Activated T-helper 2 cell treated with anti-CD3 and anti-CD28 coated beads, Interferon-gamma antibody, Interleukin-2, Interleukin-4, amounts not matched to agents 10 μg/mL and 5 μg/mL and 100 μg/mL, durations not matched to agents 14 hours and 24 hours and 36 hours (primary cell): ENCODE measurements at regions not wholly inside any gene's neighbourhood (a gene's known extent, or its start where the extent isn't known, plus 50 kb on each side); places are given as distances from the start of the nearest gene placed in this dataset.
"Not testable (repeated sequence)": the region's sequence is repeated elsewhere in the genome, so short reads cannot be mapped to it uniquely, and the experiment has no call there.

Experiments used
- DNase-seq: peaks from one replicate; pipeline ENCODE4 v3.0.0; 2021; ENCODE audit warnings: low spot score
- H3K27ac Mint-ChIP-seq: one replicate; pipeline ENCODE4 v1.8.0; 2021; ENCODE audit warnings: mixed read lengths
- H3K27me3 Mint-ChIP-seq: one replicate; pipeline ENCODE4 v1.8.0; 2021; ENCODE audit warnings: low read depth, mixed read lengths
- H3K36me3 Mint-ChIP-seq: one replicate; pipeline ENCODE4 v1.8.0; 2021; ENCODE audit warnings: low read depth, mixed read lengths
- H3K4me1 Mint-ChIP-seq: one replicate; pipeline ENCODE4 v1.8.0; 2021; ENCODE audit warnings: low read depth, mixed read lengths
- H3K4me3 Mint-ChIP-seq: one replicate; pipeline ENCODE4 v1.8.0; 2021; ENCODE audit warnings: low read depth, mild to moderate bottlenecking, moderate library complexity, mixed read lengths
- H3K9me3 Mint-ChIP-seq: one replicate; pipeline ENCODE4 v1.8.0; 2021; ENCODE audit warnings: mixed read lengths
- intact Hi-C: fragments of 100-400 bp; cut with micrococcal nuclease; formaldehyde crosslinking; loops from one replicate; pipeline ENCODE4 v1.15.1; 2023

DNA sequence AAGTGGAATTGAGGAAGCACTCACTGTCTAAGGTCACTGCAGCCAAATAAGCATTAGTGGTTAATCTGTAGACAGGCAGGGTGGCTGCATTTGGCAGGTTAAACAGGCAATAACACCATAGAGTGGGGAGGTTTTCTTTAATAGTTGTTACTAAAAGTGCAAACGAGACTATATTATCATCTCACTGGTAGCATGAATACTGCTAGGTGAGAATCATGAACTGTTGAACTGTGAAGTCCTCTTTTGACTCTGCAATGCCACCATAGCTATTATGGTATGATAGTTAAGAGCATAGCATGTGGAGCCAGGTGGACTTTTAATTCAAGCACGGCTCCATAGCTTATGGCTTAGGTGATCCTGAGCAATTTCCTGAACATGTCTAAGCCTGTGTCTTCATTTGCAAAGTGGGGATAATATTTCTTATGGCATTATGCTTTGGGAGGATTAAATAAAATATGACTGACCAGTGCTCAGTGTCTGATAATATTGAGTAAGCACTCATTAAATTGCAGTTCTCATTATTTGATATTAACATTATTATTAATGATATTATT lies 235.6 kb upstream of the HHIP start:
- no peaks in the 10 kb centered on the region for H3K9me3 Mint-ChIP-seq
- H3K4me1 Mint-ChIP-seq: no peaks in the 10 kb centered on the region
- no peak for DNase-seq
- no peaks in the 10 kb centered on the region for H3K27me3 Mint-ChIP-seq
- H3K36me3 Mint-ChIP-seq: no peaks in the 10 kb centered on the region
- intact Hi-C loops: no loop called here
- H3K27ac Mint-ChIP-seq: no peak overlapping the region
- no peak overlapping the region for H3K4me3 Mint-ChIP-seq

DNA sequence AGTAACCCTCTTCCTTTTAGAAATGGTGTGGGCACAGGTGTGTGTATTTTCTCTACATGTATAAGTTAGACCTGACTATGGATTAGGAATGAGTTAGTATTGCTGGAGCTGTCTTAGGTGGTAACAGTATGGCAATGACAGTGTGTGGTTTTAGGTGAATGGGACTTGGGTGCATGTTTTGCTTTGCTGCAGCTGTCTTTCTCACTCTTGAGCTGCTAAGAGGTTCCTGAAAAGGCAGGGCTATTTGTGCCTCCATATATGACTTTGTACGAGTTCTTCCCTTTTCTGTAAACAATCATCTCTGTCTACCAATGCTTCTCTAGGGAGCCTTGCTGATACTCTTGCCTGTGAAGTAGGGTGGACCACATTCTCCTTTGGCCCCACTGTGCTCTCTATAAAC lies 234.8 kb upstream of the HHIP start:
- H3K36me3 Mint-ChIP-seq: no peaks in the 10 kb centered on the region
- DNase-seq: no peak
- no peaks in the 10 kb centered on the region for H3K9me3 Mint-ChIP-seq
- H3K27me3 Mint-ChIP-seq: no peaks in the 10 kb centered on the region
- intact Hi-C loops: no loop called here
- H3K4me3 Mint-ChIP-seq: no peak overlapping the region
- no peaks in the 10 kb centered on the region for H3K4me1 Mint-ChIP-seq
- no peak overlapping the region for H3K27ac Mint-ChIP-seq

DNA sequence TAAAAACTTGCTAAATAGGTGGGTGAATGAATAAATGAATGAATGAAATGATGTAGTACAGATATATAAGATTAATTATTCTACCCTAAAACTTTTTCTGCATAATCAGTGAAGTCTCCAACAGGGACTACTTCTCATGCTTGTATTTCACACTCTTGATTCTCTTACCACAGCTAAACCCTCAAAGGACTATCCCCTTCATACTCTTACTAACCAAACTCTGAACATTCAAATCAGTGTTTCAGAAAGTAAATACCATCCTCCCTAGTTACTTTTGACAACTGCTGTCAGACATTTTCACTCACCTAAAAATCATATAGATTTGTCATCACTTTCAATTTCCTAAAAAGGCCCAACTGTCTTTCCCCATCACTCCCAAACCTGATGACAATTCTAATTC lies 234.3 kb upstream of the HHIP start:
- H3K4me3 Mint-ChIP-seq: no peak overlapping the region
- H3K36me3 Mint-ChIP-seq: no peaks in the 10 kb centered on the region
- no peak overlapping the region for H3K27ac Mint-ChIP-seq
- H3K4me1 Mint-ChIP-seq: no peaks in the 10 kb centered on the region
- H3K9me3 Mint-ChIP-seq: no peaks in the 10 kb centered on the region
- H3K27me3 Mint-ChIP-seq: no peaks in the 10 kb centered on the region
- intact Hi-C loops: no loop called here
- no peak for DNase-seq

DNA sequence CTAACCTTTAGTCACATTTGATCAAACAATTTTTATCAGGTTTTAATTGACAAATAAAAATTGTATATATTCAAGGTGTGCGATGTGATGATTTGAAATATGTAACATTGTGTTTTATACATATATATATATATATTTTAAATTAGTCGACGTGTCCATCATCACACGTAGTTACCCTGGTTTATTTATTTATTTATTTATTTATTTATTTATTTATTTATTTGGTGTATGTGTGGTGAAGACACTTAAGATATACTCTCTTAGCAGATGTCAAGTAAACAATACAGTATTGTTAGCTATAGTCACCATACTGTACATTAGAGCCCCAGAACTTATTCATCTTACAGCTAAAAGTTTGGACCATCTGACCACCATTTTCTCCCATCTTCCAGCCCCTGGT lies 224.9 kb upstream of the HHIP start:
- Mint-ChIP-seq H3K36me3 (no peaks in the 10 kb centered on the region), H3K4me3 (no peak overlapping the region), H3K27ac (no peak overlapping the region), H3K27me3 (no peaks in the 10 kb centered on the region), H3K4me1 (no peaks in the 10 kb centered on the region), H3K9me3 (no peaks in the 10 kb centered on the region)
- intact Hi-C loops: no loop called here
- DNase-seq: no peak

GRCh38 chr4:144421839-144422565 lies 224.0 kb upstream of the HHIP start:
- intact Hi-C loops: no loop called here
- DNase-seq: no peak
- Mint-ChIP-seq H3K36me3 (no peaks in the 10 kb centered on the region), H3K9me3 (no peaks in the 10 kb centered on the region), H3K27me3 (no peaks in the 10 kb centered on the region), H3K27ac (no peak overlapping the region), H3K4me3 (no peak overlapping the region), H3K4me1 (no peaks in the 10 kb centered on the region)

DNA sequence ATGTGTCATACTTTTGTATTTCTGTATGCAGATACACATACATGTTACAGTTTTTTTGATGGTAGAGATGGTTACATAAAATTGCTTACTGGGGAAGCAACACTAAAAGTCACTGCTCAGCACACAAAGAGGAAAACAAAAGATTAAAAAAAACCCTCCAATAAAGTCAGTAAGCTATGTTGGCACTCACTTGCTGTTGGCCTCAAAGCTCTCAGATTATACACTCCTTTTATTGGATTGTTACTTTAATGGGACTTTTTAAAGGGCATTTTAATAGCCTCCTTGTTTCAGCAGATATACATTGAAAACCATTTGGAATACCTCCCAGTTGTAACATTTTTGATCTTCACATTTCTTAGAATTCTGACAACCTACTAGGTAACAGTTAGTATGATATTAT lies 222.0 kb upstream of the HHIP start:
- H3K27me3 Mint-ChIP-seq: no peaks in the 10 kb centered on the region
- no peak overlapping the region for H3K27ac Mint-ChIP-seq
- no peak for DNase-seq
- H3K4me1 Mint-ChIP-seq: no peaks in the 10 kb centered on the region
- H3K9me3 Mint-ChIP-seq: no peaks in the 10 kb centered on the region
- H3K4me3 Mint-ChIP-seq: no peak overlapping the region
- no peaks in the 10 kb centered on the region for H3K36me3 Mint-ChIP-seq
- intact Hi-C loops: no loop called here

DNA sequence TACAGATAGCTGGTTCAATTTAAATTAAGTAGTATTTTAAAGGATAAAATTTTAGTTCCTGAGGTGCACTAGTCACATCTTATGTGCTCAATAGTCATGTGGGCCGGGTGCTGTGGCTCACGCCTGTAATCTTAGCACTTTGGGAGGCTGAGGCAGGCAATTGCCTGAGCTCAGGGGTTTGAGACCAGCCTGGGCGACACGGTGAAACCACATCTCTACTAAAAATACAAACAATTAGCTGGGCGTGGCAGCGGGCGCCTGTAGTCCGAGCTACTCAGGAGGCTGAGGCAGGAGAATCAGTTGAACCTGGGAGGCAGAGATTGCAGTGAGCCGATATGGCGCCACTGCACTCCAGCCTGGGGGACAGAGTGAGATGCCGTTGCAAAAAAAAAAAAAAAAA lies 219.9 kb upstream of the HHIP start:
- H3K4me1 Mint-ChIP-seq, DNase-seq, H3K4me3 Mint-ChIP-seq, H3K9me3 Mint-ChIP-seq, H3K36me3 Mint-ChIP-seq, H3K27me3 Mint-ChIP-seq, H3K27ac Mint-ChIP-seq, intact Hi-C loops: not testable (repeated sequence)

GRCh38 chr4:144442713-144443112 lies 203.2 kb upstream of the HHIP start:
- Mint-ChIP-seq H3K4me3 (no peak overlapping the region), H3K27ac (no peak overlapping the region), H3K27me3 (no peaks in the 10 kb centered on the region), H3K36me3 (no peaks in the 10 kb centered on the region), H3K9me3 (no peaks in the 10 kb centered on the region), H3K4me1 (no peaks in the 10 kb centered on the region)
- no peak for DNase-seq
- intact Hi-C loops: no loop called here

- Mint-ChIP-seq H3K9me3 (no peaks in the 10 kb centered on the region), H3K36me3 (no peaks in the 10 kb centered on the region), H3K27ac (no peak overlapping the region), H3K4me3 (no peak overlapping the region), H3K4me1 (no peaks in the 10 kb centered on the region), H3K27me3 (no peaks in the 10 kb centered on the region)
- intact Hi-C loops: no loop called here
- DNase-seq: no peak
Measured at GRCh38 chr4:144449611-144450010, 196.3 kb upstream of the HHIP start.

DNA sequence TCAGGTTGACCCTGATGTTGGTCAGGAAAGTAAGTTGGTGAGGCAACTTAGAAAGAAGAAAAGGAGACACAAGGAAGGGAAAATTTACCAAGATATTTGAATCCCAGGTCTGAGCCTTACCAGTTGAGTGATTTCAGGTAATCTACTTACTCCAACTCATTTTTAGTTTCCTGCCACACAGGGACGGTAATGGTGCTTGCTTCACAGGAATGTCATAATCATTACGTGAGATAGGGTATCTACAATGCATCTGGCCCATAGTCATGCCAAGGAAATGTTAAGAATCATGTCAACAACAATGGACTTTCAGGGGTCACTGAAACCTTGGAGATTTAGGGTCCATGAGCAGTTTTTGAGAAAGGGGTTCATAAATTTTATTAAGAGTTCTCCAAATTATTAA lies 195.4 kb upstream of the HHIP start:
- H3K9me3 Mint-ChIP-seq: no peaks in the 10 kb centered on the region
- no peaks in the 10 kb centered on the region for H3K36me3 Mint-ChIP-seq
- H3K4me3 Mint-ChIP-seq: no peak overlapping the region
- H3K27me3 Mint-ChIP-seq: no peaks in the 10 kb centered on the region
- DNase-seq: no peak
- intact Hi-C loops: no loop called here
- H3K27ac Mint-ChIP-seq: no peak overlapping the region
- no peaks in the 10 kb centered on the region for H3K4me1 Mint-ChIP-seq

DNA sequence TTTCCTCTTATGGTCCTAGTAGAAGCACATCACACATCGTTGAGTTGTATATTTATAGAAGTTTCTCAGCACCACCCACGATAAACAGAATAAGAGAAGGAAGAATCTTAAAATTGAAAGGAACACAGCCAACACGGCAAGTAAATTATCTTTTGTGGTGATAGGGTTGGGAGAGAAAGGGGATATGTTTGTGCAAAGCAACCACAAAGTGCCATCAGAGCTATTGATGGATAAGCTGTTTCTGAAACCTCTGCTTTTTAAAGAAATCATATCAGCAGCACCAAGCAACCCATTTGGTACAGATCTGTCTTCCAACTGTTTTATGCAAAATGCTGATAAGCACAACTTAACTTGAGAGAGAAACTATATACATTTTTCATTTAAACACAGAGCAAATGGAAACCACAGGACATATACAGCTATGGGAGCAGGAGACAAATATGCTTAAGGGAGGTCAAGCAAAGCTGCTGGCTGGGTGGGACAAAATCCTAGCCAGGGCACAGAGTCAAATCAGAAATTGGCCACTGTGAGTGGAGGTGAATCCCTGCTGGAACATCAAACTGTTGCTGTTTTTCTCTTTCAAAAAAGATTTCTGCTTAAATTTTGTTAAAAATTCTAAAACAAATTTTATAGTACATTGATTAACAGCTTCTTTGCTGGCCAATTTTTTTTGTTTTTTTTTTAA lies 194.0 kb upstream of the HHIP start:
- DNase-seq: no peak
- Mint-ChIP-seq H3K4me3 (no peak overlapping the region), H3K9me3 (no peaks in the 10 kb centered on the region), H3K27ac (no peak overlapping the region), H3K27me3 (no peaks in the 10 kb centered on the region), H3K4me1 (no peaks in the 10 kb centered on the region), H3K36me3 (no peaks in the 10 kb centered on the region)
- intact Hi-C loops: no loop called here

DNA sequence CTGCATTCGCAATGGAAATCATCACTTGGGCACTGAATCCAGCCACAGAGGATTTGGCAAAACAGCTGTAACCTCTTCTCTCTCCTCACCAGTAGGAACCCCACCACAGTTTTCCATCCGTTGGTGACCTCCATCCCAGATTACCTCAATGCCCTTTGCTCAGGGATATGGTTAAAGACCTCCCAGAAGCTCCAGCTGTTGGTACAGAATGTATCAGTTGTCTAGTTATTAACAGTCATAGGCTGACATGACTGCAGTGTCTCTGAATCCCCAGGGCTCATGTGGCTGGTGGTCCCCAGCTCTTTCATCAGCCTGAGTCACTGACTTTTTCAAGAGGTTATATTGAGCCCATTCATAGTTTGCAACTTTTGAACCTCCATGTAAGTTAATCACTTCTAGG lies 189.8 kb upstream of the HHIP start:
- intact Hi-C loops: no loop called here
- Mint-ChIP-seq H3K27ac (no peak overlapping the region), H3K9me3 (no peaks in the 10 kb centered on the region), H3K27me3 (no peaks in the 10 kb centered on the region), H3K4me3 (no peak overlapping the region), H3K4me1 (no peaks in the 10 kb centered on the region), H3K36me3 (no peaks in the 10 kb centered on the region)
- no peak for DNase-seq

GRCh38 chr4:144461906-144462305 lies 184.1 kb upstream of the HHIP start:
- intact Hi-C loops: no loop called here
- Mint-ChIP-seq H3K27ac (no peak overlapping the region), H3K36me3 (no peaks in the 10 kb centered on the region), H3K4me3 (no peak overlapping the region), H3K9me3 (no peaks in the 10 kb centered on the region), H3K27me3 (no peaks in the 10 kb centered on the region), H3K4me1 (no peaks in the 10 kb centered on the region)
- DNase-seq: no peak
